A549 (cell line): ENCODE measurements at regions not wholly inside any gene's neighbourhood (a gene's known extent, or its start where the extent isn't known, plus 50 kb on each side); places are given as distances from the start of the nearest gene placed in this dataset.

Source experiments
- ATAC-seq, 2 experiments: fragments of 200-7000 bp in 1 of 2; fragments of >200 bp in 1 of 2; cut with Nextera tagmentation in 1 of 2; cut with Tn5 transposase in 1 of 2; 3 replicates each; pipeline versions ENCODE4 v1.8.0 to v1.9.1; 2018 to 2020; ENCODE audit warnings: mild to moderate bottlenecking in 1 of 2, moderate library complexity in 1 of 2
- CTCF ChIA-PET: fragments of 300-600 bp; sonication (Branson Sonifier 250); formaldehyde crosslinking; extraction: SDS; loops from one replicate; lab custom pipeline; 2021; ENCODE audit warnings: antibody characterized with exemption, inconsistent platforms; lab: Yijun Ruan, JAX
- POLR2A ChIA-PET: fragments of 350-600 bp; formaldehyde crosslinking; extraction: SDS; loops from one replicate; lab custom pipeline; 2021; ENCODE audit warnings: antibody characterized with exemption, inconsistent platforms; lab: Yijun Ruan, JAX
- DNase-seq, 2 experiments: peaks; one replicate each; pipeline versions ENCODE4 v3.0.0 to v3.0.0-alpha.2; 2011 to 2016; ENCODE audit warnings: low read depth in 1 of 2, low spot score in 1 of 2
- FAIRE-seq: peaks from 2 replicates; lab custom pipeline; 2011; peaks lifted over from hg19 to GRCh38; lab: Jason Lieb, UNC
- H3K27ac ChIP-seq, 2 experiments: fragments of >200 bp; sonication (Bioruptor Twin); formaldehyde crosslinking; 3 replicates each; pipeline ENCODE4 v1.5.1; 2016 to 2017
- H3K4me1 ChIP-seq: fragments of >200 bp; sonication (Bioruptor Twin); formaldehyde crosslinking; 3 replicates; pipeline ENCODE4 v1.6.1; 2016
- H3K4me2 ChIP-seq: fragments of >200 bp; sonication (Bioruptor Twin); formaldehyde crosslinking; 3 replicates; pipeline ENCODE4 v1.6.1; 2016
- H3K4me3 ChIP-seq: fragments of >200 bp; sonication (Bioruptor Twin); formaldehyde crosslinking; 3 replicates; pipeline ENCODE4 v1.5.1; 2016
- H3K9me3 ChIP-seq: fragments of >200 bp; sonication (Bioruptor Twin); formaldehyde crosslinking; 3 replicates; pipeline ENCODE4 v1.6.1; 2016
- ATOH8 ChIP-seq: fragments of 250-450 bp; sonication (Bioruptor Pico); IDR thresholded peaks from 2 replicates; pipeline ENCODE4 v1.5.0; 2020; ENCODE audit warnings: low read depth, mild to moderate bottlenecking, moderate library complexity
- CBX2 ChIP-seq: fragments of 200-600 bp; sonication (generic); IDR thresholded peaks from 2 replicates; pipeline ENCODE4 v1.6.1; 2016; ENCODE audit warnings: low read depth, mild to moderate bottlenecking, borderline replicate concordance
- CEBPB ChIP-seq, 2 experiments: fragments of >200 bp in 1 of 2; sonication (Bioruptor Twin) in 1 of 2; formaldehyde crosslinking in 1 of 2; IDR thresholded peaks; 2 replicates each; pipeline ENCODE4 v1.6.1; 2012 to 2016
- CHD2 ChIP-seq: fragments of 150-350 bp; IDR thresholded peaks from 2 replicates; pipeline ENCODE4 v1.6.1; 2014; ENCODE audit warnings: low read length; ENCODE audit not compliant: partially characterized antibody
- CTCF ChIP-seq: fragments of >200 bp; sonication (Bioruptor Twin); formaldehyde crosslinking; IDR thresholded peaks from 3 replicates; pipeline ENCODE4 v1.5.1; 2016
- E2F6 ChIP-seq: IDR thresholded peaks from 2 replicates; pipeline ENCODE4 v1.6.1; 2012; ENCODE audit warnings: low read depth, borderline replicate concordance
- EHMT2 ChIP-seq: fragments of 200-600 bp; sonication (generic); IDR thresholded peaks from 2 replicates; pipeline ENCODE4 v1.6.1; 2016; ENCODE audit warnings: antibody characterized with exemption, low read depth, mild to moderate bottlenecking, moderate library complexity
- EP300 ChIP-seq, 2 experiments: fragments of >200 bp; sonication (Bioruptor Twin); formaldehyde crosslinking; IDR thresholded peaks; 2 replicates in 1 of 2; 3 replicates in 1 of 2; pipeline ENCODE4 v1.6.1; 2016 to 2017
- FOXS1 ChIP-seq: fragments of 250-450 bp; sonication (Bioruptor Pico); IDR thresholded peaks from 2 replicates; pipeline ENCODE4 v1.5.0; 2020; ENCODE audit warnings: mild to moderate bottlenecking, moderate library complexity
- HES2 ChIP-seq: fragments of >200 bp; sonication (Bioruptor Twin); formaldehyde crosslinking; IDR thresholded peaks from 2 replicates; pipeline ENCODE4 v1.6.1; 2016
- HOXA7 ChIP-seq: fragments of 250-450 bp; sonication (Bioruptor Pico); IDR thresholded peaks from 2 replicates; pipeline ENCODE4 v1.5.0; 2020; ENCODE audit warnings: mild to moderate bottlenecking, moderate library complexity
- HOXB13 ChIP-seq: fragments of 250-450 bp; sonication (Bioruptor Pico); IDR thresholded peaks from 2 replicates; pipeline ENCODE4 v1.5.0; 2020; ENCODE audit warnings: low read depth, mild to moderate bottlenecking, moderate library complexity
- HOXB5 ChIP-seq: fragments of 250-450 bp; sonication (Bioruptor Pico); IDR thresholded peaks from 2 replicates; pipeline ENCODE4 v1.5.0; 2020; ENCODE audit warnings: mild to moderate bottlenecking, moderate library complexity
- JUNB ChIP-seq: fragments of >200 bp; sonication (Bioruptor Twin); formaldehyde crosslinking; IDR thresholded peaks from 2 replicates; pipeline ENCODE4 v1.6.1; 2016
- MAZ ChIP-seq: fragments of 150-350 bp; IDR thresholded peaks from 2 replicates; pipeline ENCODE4 v1.6.1; 2014; ENCODE audit warnings: antibody characterized with exemption, low read depth, low read length, borderline replicate concordance
- MYC ChIP-seq: IDR thresholded peaks from 2 replicates; pipeline ENCODE4 v1.6.1; 2012; ENCODE audit warnings: mild to moderate bottlenecking, inconsistent platforms, low read length, improper control_type of control experiment, borderline replicate concordance
- NFE2L2 ChIP-seq: fragments of 150-350 bp; conservative IDR thresholded peaks from 2 replicates; pipeline ENCODE4 v1.6.1; 2014; ENCODE audit warnings: low read length
- PHF8 ChIP-seq: fragments of 200-600 bp; sonication (generic); IDR thresholded peaks from 2 replicates; pipeline ENCODE4 v1.6.1; 2016; ENCODE audit warnings: low read depth, mild to moderate bottlenecking, antibody characterized with exemption, moderate library complexity, borderline replicate concordance
- POLR2A ChIP-seq: IDR thresholded peaks from 2 replicates; pipeline ENCODE4 v1.6.1; 2012; ENCODE audit warnings: mild to moderate bottlenecking, low read length
- POLR2AphosphoS2 ChIP-seq: conservative IDR thresholded peaks from 2 replicates; pipeline ENCODE4 v1.6.1; 2012; ENCODE audit warnings: low read length, improper control_type of control experiment, inconsistent platforms
- RAD21 ChIP-seq, 2 experiments: fragments of >200 bp in 1 of 2; sonication (Bioruptor Twin) in 1 of 2; formaldehyde crosslinking in 1 of 2; IDR thresholded peaks in 1 of 2; conservative IDR thresholded peaks in 1 of 2; 2 replicates in 1 of 2; 3 replicates in 1 of 2; pipeline ENCODE4 v1.6.1; 2012 to 2018; ENCODE audit warnings: inconsistent platforms in 1 of 2
- RFX5 ChIP-seq: fragments of 450-650 bp; IDR thresholded peaks from 2 replicates; pipeline ENCODE4 v1.7.1; 2014; ENCODE audit warnings: antibody characterized with exemption, mild to moderate bottlenecking, moderate library complexity
- SMC3 ChIP-seq: fragments of >200 bp; sonication (Bioruptor Twin); formaldehyde crosslinking; IDR thresholded peaks from 3 replicates; pipeline ENCODE4 v1.6.1; 2018; ENCODE audit warnings: inconsistent platforms
- SREBF2 ChIP-seq: fragments of 450-650 bp; IDR thresholded peaks from 2 replicates; pipeline ENCODE4 v1.6.1; 2014; ENCODE audit warnings: mild to moderate bottlenecking, moderate library complexity
- TP53 ChIP-seq: fragments of 250-450 bp; sonication (Bioruptor Pico); IDR thresholded peaks from 2 replicates; pipeline ENCODE4 v1.5.0; 2021; ENCODE audit warnings: mild to moderate bottlenecking, moderate library complexity
- ZFP36 ChIP-seq: fragments of 450-650 bp; IDR thresholded peaks from 2 replicates; pipeline ENCODE4 v1.6.1; 2014; ENCODE audit warnings: borderline replicate concordance; ENCODE audit not compliant: partially characterized antibody
- ZNF302 ChIP-seq: fragments of 250-450 bp; sonication (Bioruptor Pico); IDR thresholded peaks from 2 replicates; pipeline ENCODE4 v1.9.0; 2021; ENCODE audit warnings: inconsistent platforms, mild to moderate bottlenecking, moderate library complexity
- WGBS: methylation state at CpG from one replicate; pipeline ENCODE4 v1.1.6; 2017; ENCODE audit errors: missing lambda C conversion rate; 5-methylcytosine and 5-hydroxymethylcytosine counted together

DNA sequence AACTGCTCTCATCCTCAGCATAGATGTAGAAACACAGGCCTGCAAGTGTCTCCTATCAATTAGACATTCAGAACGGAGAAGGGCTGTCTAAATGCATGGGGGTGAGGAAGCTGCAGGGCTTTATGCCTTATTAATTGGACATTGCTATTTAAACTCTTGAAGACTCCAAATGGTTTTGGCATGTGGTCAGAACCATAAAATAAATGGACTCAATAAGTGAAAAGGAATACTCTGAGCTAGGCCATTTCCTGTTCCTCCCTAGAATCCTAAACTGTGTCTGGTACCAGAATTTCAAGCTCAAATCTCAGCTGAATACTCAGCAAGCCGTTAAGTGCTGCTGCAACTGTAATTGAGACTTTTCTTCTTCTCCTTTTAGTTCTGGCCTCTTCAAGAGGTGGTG is 80.4 kb upstream of the C1orf87 start:
- WGBS = 11% methylated on average over 2 of the region's 2 CpGs
- H3K4me2 ChIP-seq = no peak overlapping the region
- ChIA-PET CTCF (interaction anchor here (0.6 kb wide), 1 partner anchor 814 kb away, joined by 3 read pairs; no protein-coding TSS in a partner anchor), POLR2A (no interaction called here)
- TF ChIP-seq PHF8 = no peak
- H3K4me1 ChIP-seq = no peaks in the 10 kb centered on the region
- no peak overlapping the region for H3K4me3 ChIP-seq
- FAIRE-seq = no peak
- H3K9me3 ChIP-seq = no peaks in the 10 kb centered on the region
- no peak for DNase-seq
- no peak for ATAC-seq
- no peak overlapping the region for H3K27ac ChIP-seq

GRCh38 chr1:60152891-60153290 is 79.3 kb upstream of the C1orf87 start:
- no peak overlapping the region for H3K27ac ChIP-seq
- H3K4me3 ChIP-seq = no peak overlapping the region
- no peak for FAIRE-seq
- DNase-seq = no peak
- H3K4me1 ChIP-seq = no peaks in the 10 kb centered on the region
- 10% methylated on average over 2 of the region's 2 CpGs for whole genome bisulfite sequencing
- no peaks in the 10 kb centered on the region for H3K9me3 ChIP-seq
- TF ChIP-seq EP300 (IDR thresholded peaks at IDR 0.05) = no peak
- no peak for TF ChIP-seq HOXB5 (CRISPR knock-in tag)
- TF ChIP-seq POLR2AphosphoS2 = no peak
- no peak for TF ChIP-seq EHMT2
- no peak for TF ChIP-seq FOXS1 (CRISPR knock-in tag)
- TF ChIP-seq POLR2A = no peak
- no peak for ATAC-seq
- ChIA-PET CTCF (no interaction called here), POLR2A (no interaction called here)
- H3K4me2 ChIP-seq = no peak overlapping the region

DNA sequence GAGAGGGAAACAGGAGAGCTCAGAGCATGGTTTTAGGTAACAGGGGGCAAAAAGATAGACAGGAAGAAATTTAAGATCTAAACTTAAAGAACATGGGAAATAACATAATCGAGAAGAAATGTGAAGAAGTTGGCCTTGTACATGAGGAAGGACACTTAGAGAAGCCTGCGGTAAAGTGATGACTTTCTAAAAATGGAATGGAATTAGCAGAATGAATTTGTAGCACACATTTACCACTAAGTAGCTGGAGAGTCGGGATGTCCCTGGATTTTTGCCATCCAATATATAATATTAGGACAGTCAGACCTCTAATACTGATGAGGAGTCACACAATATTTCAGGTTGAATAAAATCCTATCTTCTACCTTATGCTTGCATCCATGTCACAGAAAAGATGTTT is 77.7 kb upstream of the C1orf87 start:
- WGBS = 33% methylated on average over 3 of the region's 3 CpGs

DNA sequence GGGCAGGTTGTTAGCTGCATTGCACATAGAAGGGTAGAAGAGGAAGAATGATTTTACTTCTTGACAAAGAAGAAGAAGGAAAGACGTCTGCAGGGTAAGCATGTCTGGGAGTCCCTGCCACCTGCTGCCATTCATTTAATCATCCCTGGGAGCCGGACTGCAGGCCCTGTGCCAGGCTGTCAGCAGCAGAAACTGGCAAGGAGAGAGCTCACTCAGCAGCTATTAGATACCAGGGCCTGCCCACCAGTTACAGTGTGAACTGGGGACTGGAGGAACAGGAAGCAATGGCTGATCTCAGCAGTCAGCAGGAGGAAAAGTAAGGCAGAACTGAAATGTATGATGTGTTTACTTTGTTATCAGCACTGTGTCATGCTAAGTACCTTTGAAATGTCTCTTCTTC is 75.7 kb upstream of the C1orf87 start:
- ATAC-seq (no peak), DNase-seq (no peak), FAIRE-seq (no peak)
- Histone ChIP-seq H3K4me2 (no peak overlapping the region), H3K4me1 (no peaks in the 10 kb centered on the region), H3K9me3 (no peaks in the 10 kb centered on the region), H3K4me3 (no peak overlapping the region), H3K27ac (no peak overlapping the region)
- CTCF ChIA-PET = no interaction called here
- WGBS = 0% methylated on average over 2 of the region's 2 CpGs
- TF ChIP-seq ZNF302 (CRISPR knock-in tag) (no peak), HOXB13 (CRISPR knock-in tag) (no peak), ATOH8 (CRISPR knock-in tag) (no peak), SMC3 (no peak), NFE2L2 (no peak), JUNB (no peak), EHMT2 (no peak), CEBPB (IDR thresholded peaks at IDR 0.05) (no peak), HOXA7 (CRISPR knock-in tag) (no peak), MAZ (no peak), CBX2 (no peak), E2F6 (no peak), RAD21 (conservative IDR thresholded peaks at IDR 0.05 in 1 of 2, IDR thresholded peaks at IDR 0.05 in 1 of 2) (no peak), TP53 (no peak), SREBF2 (no peak), RFX5 (no peak), MYC (no peak), CHD2 (no peak)
- POLR2A ChIA-PET = no interaction called here

More for the DNA sequence above, 77.7 kb upstream of the C1orf87 start:
- H3K9me3 ChIP-seq = no peaks in the 10 kb centered on the region
- ChIA-PET CTCF (interaction anchor here (0.6 kb wide), 1 partner anchor 827 kb away, joined by 3 read pairs; no protein-coding TSS in a partner anchor), POLR2A (no interaction called here)
- no peak for TF ChIP-seq ZFP36
- TF ChIP-seq HES2 = no peak
- no peak for TF ChIP-seq CTCF
- no peak for TF ChIP-seq HOXA7 (CRISPR knock-in tag)
- DNase-seq = no peak
- FAIRE-seq = no peak
- no peak overlapping the region for H3K27ac ChIP-seq
- H3K4me2 ChIP-seq = no peak overlapping the region
- no peak overlapping the region for H3K4me3 ChIP-seq
- H3K4me1 ChIP-seq = no peaks in the 10 kb centered on the region
- ATAC-seq = no peak
